WTC11 (cell line): ENCODE measurements at regions not wholly inside any gene's neighbourhood (a gene's known extent, or its start where the extent isn't known, plus 50 kb on each side); places are given as distances from the start of the nearest gene placed in this dataset.

Source experiments
- ATAC-seq: fragments of 200-7000 bp; cut with Tn5 transposase; 2 replicates; pipeline ENCODE4 v1.10.0; 2021; ENCODE audit warnings: mild to moderate bottlenecking, moderate library complexity
- CTCF ChIA-PET: fragments of 300-600 bp; sonication (Branson Sonifier 250); formaldehyde crosslinking; loops from one replicate; lab custom pipeline; 2021; ENCODE audit warnings: antibody characterized with exemption; lab: Charles Lee
- POLR2A ChIA-PET: fragments of 350-600 bp; sonication (Branson Sonifier 250); formaldehyde crosslinking; loops from one replicate; lab custom pipeline; 2021; ENCODE audit warnings: antibody characterized with exemption; lab: Charles Lee
- DNase-seq: peaks from one replicate; pipeline ENCODE4 v3.0.0; 2021; ENCODE audit warnings: low spot score
- H3K27ac Mint-ChIP-seq: 2 replicates; pipeline ENCODE4 v1.8.0; 2021; ENCODE audit warnings: mixed read lengths
- H3K27me3 Mint-ChIP-seq: 2 replicates; pipeline ENCODE4 v1.8.0; 2021; ENCODE audit warnings: low read depth, mild to moderate bottlenecking, moderate library complexity, mixed read lengths
- H3K36me3 Mint-ChIP-seq: 2 replicates; pipeline ENCODE4 v1.8.0; 2021; ENCODE audit warnings: mixed read lengths
- H3K4me1 Mint-ChIP-seq: 2 replicates; pipeline ENCODE4 v1.8.0; 2022; ENCODE audit warnings: mixed read lengths
- H3K4me3 Mint-ChIP-seq: 2 replicates; pipeline ENCODE4 v1.8.0; 2021; ENCODE audit warnings: mild to moderate bottlenecking, moderate library complexity, mixed read lengths
- H3K9me3 Mint-ChIP-seq: 2 replicates; pipeline ENCODE4 v1.8.0; 2021; ENCODE audit warnings: mixed read lengths
- ETV6 ChIP-seq: sonication (generic); formaldehyde crosslinking; IDR thresholded peaks from 2 replicates; pipeline ENCODE4 v1.8.1; 2022; ENCODE audit warnings: mild to moderate bottlenecking, missing genetic modification reagents
- FOXJ3 ChIP-seq: sonication (generic); formaldehyde crosslinking; IDR thresholded peaks from 2 replicates; pipeline ENCODE4 v1.9.0; 2021; ENCODE audit warnings: missing genetic modification reagents, mild to moderate bottlenecking, borderline replicate concordance
- FOXP1 ChIP-seq: sonication (generic); formaldehyde crosslinking; IDR thresholded peaks from 2 replicates; pipeline ENCODE4 v1.8.0; 2022; ENCODE audit warnings: missing genetic modification reagents, mild to moderate bottlenecking, moderate library complexity, borderline replicate concordance
- HMGA2 ChIP-seq: fragments of 250-450 bp; sonication (Bioruptor Pico); IDR thresholded peaks from 2 replicates; pipeline ENCODE4 v1.4.0; 2021; ENCODE audit warnings: mild to moderate bottlenecking, moderate library complexity
- JAZF1 ChIP-seq: fragments of 250-450 bp; sonication (Bioruptor Pico); IDR thresholded peaks from 2 replicates; pipeline ENCODE4 v1.9.0; 2021; ENCODE audit warnings: moderate library complexity, mild to moderate bottlenecking, inconsistent platforms
- MXD4 ChIP-seq: fragments of 250-450 bp; sonication (Bioruptor Pico); IDR thresholded peaks from 2 replicates; pipeline ENCODE4 v1.8.0; 2021; ENCODE audit warnings: mild to moderate bottlenecking, moderate library complexity, borderline replicate concordance
- RELA ChIP-seq: sonication (generic); formaldehyde crosslinking; IDR thresholded peaks from 2 replicates; pipeline ENCODE4 v1.8.1; 2022; ENCODE audit warnings: missing genetic modification reagents, mild to moderate bottlenecking, borderline replicate concordance
- TP53 ChIP-seq: sonication (generic); formaldehyde crosslinking; IDR thresholded peaks from 2 replicates; pipeline ENCODE4 v1.8.1; 2023; ENCODE audit warnings: mild to moderate bottlenecking, missing genetic modification reagents
- ZBTB21 ChIP-seq: sonication (generic); formaldehyde crosslinking; IDR thresholded peaks from 2 replicates; pipeline ENCODE4 v1.8.1; 2023; ENCODE audit warnings: mild to moderate bottlenecking, missing genetic modification reagents, borderline replicate concordance
- ZNF416 ChIP-seq: fragments of 250-450 bp; sonication (Bioruptor Pico); IDR thresholded peaks from 2 replicates; pipeline ENCODE4 v1.9.0; 2021; ENCODE audit warnings: mild to moderate bottlenecking, inconsistent platforms
- TF ChIP-seq, protein P1 (sequence below): sonication (generic); formaldehyde crosslinking; IDR thresholded peaks from 2 replicates; pipeline ENCODE4 v1.8.1; 2022; ENCODE audit warnings: mild to moderate bottlenecking, moderate library complexity, missing genetic modification reagents
- TF ChIP-seq, protein P2 (sequence below): sonication (generic); formaldehyde crosslinking; IDR thresholded peaks from 2 replicates; pipeline ENCODE4 v1.8.0; 2023; ENCODE audit warnings: missing genetic modification reagents, mild to moderate bottlenecking, borderline replicate concordance
- TF ChIP-seq, protein P3 (sequence below): sonication (generic); formaldehyde crosslinking; IDR thresholded peaks from 2 replicates; pipeline ENCODE4 v1.8.0; 2022; ENCODE audit warnings: mild to moderate bottlenecking, missing genetic modification reagents
- TF ChIP-seq, protein P4 (sequence below): fragments of 250-450 bp; sonication (Bioruptor Pico); IDR thresholded peaks from 2 replicates; pipeline ENCODE4 v2.1.2; 2022; ENCODE audit warnings: mild to moderate bottlenecking, moderate library complexity

DNA sequence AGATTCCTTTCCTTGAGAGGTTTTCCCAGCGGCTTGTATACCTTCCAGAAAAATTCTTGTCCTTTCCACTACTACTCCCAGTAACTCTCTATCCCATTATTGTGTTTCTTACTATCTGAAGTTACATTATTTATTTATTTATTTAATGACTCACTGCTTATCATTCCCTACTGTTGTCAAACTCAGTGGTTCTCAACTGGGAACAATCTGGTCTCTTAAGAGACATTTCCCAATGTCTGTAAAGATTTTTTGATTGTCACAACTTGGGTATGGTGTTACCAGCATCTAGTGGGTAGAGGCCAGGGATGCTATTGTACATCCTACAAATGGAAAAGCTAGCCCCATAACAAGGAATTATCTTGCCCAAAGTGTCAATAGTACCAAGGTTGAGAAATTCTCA is 771.5 kb upstream of the ADGRL2 start:
- Mint-ChIP-seq H3K27me3 (peaks cover 21% of the 10 kb centered on the region), H3K4me3 (no peak overlapping the region), H3K4me1 (no peaks in the 10 kb centered on the region), H3K27ac (no peak overlapping the region), H3K36me3 (no peaks in the 10 kb centered on the region), H3K9me3 (peaks cover 4% of the 10 kb centered on the region)
- ATAC-seq: no peak
- no peak for DNase-seq
- POLR2A ChIA-PET: no interaction called here
- CTCF ChIA-PET: no interaction called here
- TF ChIP-seq JAZF1 (CRISPR knock-in tag): no peak
- no peak for TF ChIP-seq ZBTB21 (CRISPR knock-in tag)

DNA sequence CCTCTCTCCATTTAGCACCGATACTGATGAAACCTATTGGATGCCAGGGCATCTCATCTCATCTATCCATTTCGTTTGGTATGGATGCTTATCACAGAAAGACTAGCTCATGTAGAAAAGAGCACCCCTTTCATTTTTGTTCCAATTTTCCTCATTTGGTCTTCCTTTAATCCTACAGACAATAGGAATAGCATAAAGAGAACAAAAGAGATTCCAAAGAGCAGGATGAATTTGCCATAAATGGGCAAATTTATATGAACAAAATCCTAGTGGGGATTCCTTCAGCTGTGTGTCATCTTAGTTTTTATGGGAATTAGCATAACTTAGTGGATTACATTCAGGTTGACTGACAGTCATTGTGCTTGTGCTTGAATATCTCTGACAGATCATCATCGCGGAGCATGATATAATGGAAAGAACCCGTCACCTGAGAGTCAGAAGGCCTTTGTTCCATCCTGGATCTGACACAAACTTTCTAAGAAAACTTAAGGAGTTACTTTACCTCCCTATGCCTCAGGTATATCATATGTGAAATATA is 777.5 kb upstream of the ADGRL2 start:
- H3K9me3 Mint-ChIP-seq: peaks cover 13% of the 10 kb centered on the region
- no peak for ATAC-seq
- no peak overlapping the region for H3K4me3 Mint-ChIP-seq
- no peak for DNase-seq
- H3K4me1 Mint-ChIP-seq: peaks cover 16% of the 10 kb centered on the region
- TF ChIP-seq ETV6: no peak
- no peak for TF ChIP-seq TP53 (CRISPR knock-in tag)
- no peak for TF ChIP-seq RELA
- no peak for TF ChIP-seq HMGA2 (CRISPR knock-in tag)
- no peak for TF ChIP-seq ZNF416 (CRISPR knock-in tag)
- TF ChIP-seq, protein P1, sequence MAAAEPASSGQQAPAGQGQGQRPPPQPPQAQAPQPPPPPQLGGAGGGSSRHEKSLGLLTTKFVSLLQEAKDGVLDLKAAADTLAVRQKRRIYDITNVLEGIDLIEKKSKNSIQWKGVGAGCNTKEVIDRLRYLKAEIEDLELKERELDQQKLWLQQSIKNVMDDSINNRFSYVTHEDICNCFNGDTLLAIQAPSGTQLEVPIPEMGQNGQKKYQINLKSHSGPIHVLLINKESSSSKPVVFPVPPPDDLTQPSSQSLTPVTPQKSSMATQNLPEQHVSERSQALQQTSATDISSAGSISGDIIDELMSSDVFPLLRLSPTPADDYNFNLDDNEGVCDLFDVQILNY (CRISPR knock-in tag): no peak
- no peak for TF ChIP-seq FOXJ3 (CRISPR knock-in tag)
- TF ChIP-seq MXD4: no peak
- TF ChIP-seq, protein P2, sequence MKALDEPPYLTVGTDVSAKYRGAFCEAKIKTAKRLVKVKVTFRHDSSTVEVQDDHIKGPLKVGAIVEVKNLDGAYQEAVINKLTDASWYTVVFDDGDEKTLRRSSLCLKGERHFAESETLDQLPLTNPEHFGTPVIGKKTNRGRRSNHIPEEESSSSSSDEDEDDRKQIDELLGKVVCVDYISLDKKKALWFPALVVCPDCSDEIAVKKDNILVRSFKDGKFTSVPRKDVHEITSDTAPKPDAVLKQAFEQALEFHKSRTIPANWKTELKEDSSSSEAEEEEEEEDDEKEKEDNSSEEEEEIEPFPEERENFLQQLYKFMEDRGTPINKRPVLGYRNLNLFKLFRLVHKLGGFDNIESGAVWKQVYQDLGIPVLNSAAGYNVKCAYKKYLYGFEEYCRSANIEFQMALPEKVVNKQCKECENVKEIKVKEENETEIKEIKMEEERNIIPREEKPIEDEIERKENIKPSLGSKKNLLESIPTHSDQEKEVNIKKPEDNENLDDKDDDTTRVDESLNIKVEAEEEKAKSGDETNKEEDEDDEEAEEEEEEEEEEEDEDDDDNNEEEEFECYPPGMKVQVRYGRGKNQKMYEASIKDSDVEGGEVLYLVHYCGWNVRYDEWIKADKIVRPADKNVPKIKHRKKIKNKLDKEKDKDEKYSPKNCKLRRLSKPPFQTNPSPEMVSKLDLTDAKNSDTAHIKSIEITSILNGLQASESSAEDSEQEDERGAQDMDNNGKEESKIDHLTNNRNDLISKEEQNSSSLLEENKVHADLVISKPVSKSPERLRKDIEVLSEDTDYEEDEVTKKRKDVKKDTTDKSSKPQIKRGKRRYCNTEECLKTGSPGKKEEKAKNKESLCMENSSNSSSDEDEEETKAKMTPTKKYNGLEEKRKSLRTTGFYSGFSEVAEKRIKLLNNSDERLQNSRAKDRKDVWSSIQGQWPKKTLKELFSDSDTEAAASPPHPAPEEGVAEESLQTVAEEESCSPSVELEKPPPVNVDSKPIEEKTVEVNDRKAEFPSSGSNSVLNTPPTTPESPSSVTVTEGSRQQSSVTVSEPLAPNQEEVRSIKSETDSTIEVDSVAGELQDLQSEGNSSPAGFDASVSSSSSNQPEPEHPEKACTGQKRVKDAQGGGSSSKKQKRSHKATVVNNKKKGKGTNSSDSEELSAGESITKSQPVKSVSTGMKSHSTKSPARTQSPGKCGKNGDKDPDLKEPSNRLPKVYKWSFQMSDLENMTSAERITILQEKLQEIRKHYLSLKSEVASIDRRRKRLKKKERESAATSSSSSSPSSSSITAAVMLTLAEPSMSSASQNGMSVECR (CRISPR knock-in tag): no peak
- peaks cover 75% of the 10 kb centered on the region for H3K27me3 Mint-ChIP-seq
- CTCF ChIA-PET: no interaction called here
- no peak overlapping the region for H3K27ac Mint-ChIP-seq
- POLR2A ChIA-PET: no interaction called here
- peaks cover 8% of the 10 kb centered on the region; the same call in 1 of the 2 replicates for H3K36me3 Mint-ChIP-seq

DNA sequence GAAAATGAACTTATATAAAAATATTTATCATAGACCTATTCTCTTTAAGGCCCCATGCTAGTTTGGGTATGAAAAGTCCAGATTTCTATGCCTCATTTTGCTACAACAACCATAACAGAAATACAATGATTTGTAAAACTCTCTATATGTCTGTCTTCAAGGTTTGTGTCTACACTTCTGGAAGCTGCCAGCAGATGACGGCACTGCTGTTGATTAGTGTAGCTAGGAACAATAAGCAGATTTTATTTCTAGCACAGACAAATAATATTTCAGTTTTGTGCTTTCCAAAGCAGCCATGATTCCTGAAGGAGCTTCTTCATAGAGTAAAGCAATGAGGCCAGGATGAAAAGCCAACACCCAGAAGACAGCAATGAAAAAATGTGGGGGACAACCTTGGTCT is 779.6 kb upstream of the ADGRL2 start:
- POLR2A ChIA-PET: no interaction called here
- Mint-ChIP-seq H3K4me3 (no peak overlapping the region), H3K27me3 (peaks cover 93% of the 10 kb centered on the region), H3K27ac (no peak overlapping the region), H3K9me3 (peaks cover 13% of the 10 kb centered on the region), H3K36me3 (peaks cover 8% of the 10 kb centered on the region; the same call in 1 of the 2 replicates), H3K4me1 (peaks cover 16% of the 10 kb centered on the region)
- TF ChIP-seq FOXJ3 (CRISPR knock-in tag) (no peak), JAZF1 (CRISPR knock-in tag) (no peak), FOXP1 (CRISPR knock-in tag) (no peak)
- TF ChIP-seq, protein P2 (CRISPR knock-in tag): no peak
- TF ChIP-seq, protein P3, sequence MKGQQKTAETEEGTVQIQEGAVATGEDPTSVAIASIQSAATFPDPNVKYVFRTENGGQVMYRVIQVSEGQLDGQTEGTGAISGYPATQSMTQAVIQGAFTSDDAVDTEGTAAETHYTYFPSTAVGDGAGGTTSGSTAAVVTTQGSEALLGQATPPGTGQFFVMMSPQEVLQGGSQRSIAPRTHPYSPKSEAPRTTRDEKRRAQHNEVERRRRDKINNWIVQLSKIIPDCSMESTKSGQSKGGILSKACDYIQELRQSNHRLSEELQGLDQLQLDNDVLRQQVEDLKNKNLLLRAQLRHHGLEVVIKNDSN: no peak
- TF ChIP-seq, protein P4, sequence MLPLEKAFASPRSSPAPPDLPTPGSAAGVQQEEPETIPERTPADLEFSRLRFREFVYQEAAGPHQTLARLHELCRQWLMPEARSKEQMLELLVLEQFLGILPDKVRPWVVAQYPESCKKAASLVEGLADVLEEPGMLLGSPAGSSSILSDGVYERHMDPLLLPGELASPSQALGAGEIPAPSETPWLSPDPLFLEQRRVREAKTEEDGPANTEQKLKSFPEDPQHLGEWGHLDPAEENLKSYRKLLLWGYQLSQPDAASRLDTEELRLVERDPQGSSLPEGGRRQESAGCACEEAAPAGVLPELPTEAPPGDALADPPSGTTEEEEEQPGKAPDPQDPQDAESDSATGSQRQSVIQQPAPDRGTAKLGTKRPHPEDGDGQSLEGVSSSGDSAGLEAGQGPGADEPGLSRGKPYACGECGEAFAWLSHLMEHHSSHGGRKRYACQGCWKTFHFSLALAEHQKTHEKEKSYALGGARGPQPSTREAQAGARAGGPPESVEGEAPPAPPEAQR (CRISPR knock-in tag): no peak
- ATAC-seq: no peak
- CTCF ChIA-PET: interaction anchor here (2.2 kb wide), 1 partner anchor 14 kb away, joined by 7 read pairs; no protein-coding TSS in a partner anchor
- no peak for DNase-seq
